GM19455 (cell line): ENCODE measurements at regions not wholly inside any gene's neighbourhood (a gene's known extent, or its start where the extent isn't known, plus 50 kb on each side); places are given as distances from the start of the nearest gene placed in this dataset.
"Not testable (repeated sequence)": the region's sequence is repeated elsewhere in the genome, so short reads cannot be mapped to it uniquely, and the experiment has no call there.

Experiments used
- ATAC-seq: cut with Tn5 transposase; IDR thresholded peaks from one replicate; pipeline ENCODE4 v1.9.1; 2021; ENCODE audit not compliant: unreplicated experiment

GRCh38 chr20:12570371-12570770 is 438.4 kb upstream of the SPTLC3 start:
- ATAC-seq, result no peak

GRCh38 chr20:12573442-12573841 is 435.3 kb upstream of the SPTLC3 start:
- ATAC-seq, result no peak

GRCh38 chr20:12575352-12576095 is 433.2 kb upstream of the SPTLC3 start:
- no peak for ATAC-seq

- ATAC-seq, result no peak
Measured at GRCh38 chr20:12577213-12577612, 431.6 kb upstream of the SPTLC3 start.

GRCh38 chr20:12581644-12582289 is 427.0 kb upstream of the SPTLC3 start:
- ATAC-seq, result no peak

GRCh38 chr20:12582710-12583109 is 426.1 kb upstream of the SPTLC3 start:
- ATAC-seq, result not testable (repeated sequence)

- ATAC-seq, result no peak
Measured at GRCh38 chr20:12591949-12592470, 416.8 kb upstream of the SPTLC3 start.

GRCh38 chr20:12592756-12593155 is 416.0 kb upstream of the SPTLC3 start:
- ATAC-seq, result no peak

- ATAC-seq, result no peak
Measured at GRCh38 chr20:12593342-12593873, 415.4 kb upstream of the SPTLC3 start.

- no peak for ATAC-seq
Measured at GRCh38 chr20:12594410-12595088, 414.2 kb upstream of the SPTLC3 start.

GRCh38 chr20:12595841-12596240 is 412.9 kb upstream of the SPTLC3 start:
- no peak for ATAC-seq

GRCh38 chr20:12596863-12597262 is 411.9 kb upstream of the SPTLC3 start:
- no peak for ATAC-seq

GRCh38 chr20:12597551-12597950 is 411.2 kb upstream of the SPTLC3 start:
- no peak for ATAC-seq

GRCh38 chr20:12598894-12599293 is 409.9 kb upstream of the SPTLC3 start:
- no peak for ATAC-seq

GRCh38 chr20:12599494-12599893 is 409.3 kb upstream of the SPTLC3 start:
- no peak for ATAC-seq

- no peak for ATAC-seq
Measured at GRCh38 chr20:12605751-12606150, 403.0 kb upstream of the SPTLC3 start.

GRCh38 chr20:12610871-12611270 is 397.9 kb upstream of the SPTLC3 start:
- ATAC-seq, result no peak

GRCh38 chr20:12614764-12615163 is 394.0 kb upstream of the SPTLC3 start:
- no peak for ATAC-seq

GRCh38 chr20:12617076-12617475 is 391.7 kb upstream of the SPTLC3 start:
- ATAC-seq, result no peak

- ATAC-seq, result no peak
Measured at GRCh38 chr20:12623870-12624269, 384.9 kb upstream of the SPTLC3 start.

- no peak for ATAC-seq
Measured at GRCh38 chr20:12627485-12627884, 381.3 kb upstream of the SPTLC3 start.
